ENCODE measurements at regions not wholly inside any gene's neighbourhood (a gene's known extent, or its start where the extent isn't known, plus 50 kb on each side); places are given as distances from the start of the nearest gene placed in this dataset.

- intact Hi-C loops (cut with micrococcal nuclease; ENCODE audit: unreplicated experiment), result no loop called here
- H3K4me2 ChIP-seq, result peak overlapping the region; percentile 42
Measured at GRCh38 chr13:97133955-97134354, 88.2 kb upstream of the MBNL2 start.

DNA sequence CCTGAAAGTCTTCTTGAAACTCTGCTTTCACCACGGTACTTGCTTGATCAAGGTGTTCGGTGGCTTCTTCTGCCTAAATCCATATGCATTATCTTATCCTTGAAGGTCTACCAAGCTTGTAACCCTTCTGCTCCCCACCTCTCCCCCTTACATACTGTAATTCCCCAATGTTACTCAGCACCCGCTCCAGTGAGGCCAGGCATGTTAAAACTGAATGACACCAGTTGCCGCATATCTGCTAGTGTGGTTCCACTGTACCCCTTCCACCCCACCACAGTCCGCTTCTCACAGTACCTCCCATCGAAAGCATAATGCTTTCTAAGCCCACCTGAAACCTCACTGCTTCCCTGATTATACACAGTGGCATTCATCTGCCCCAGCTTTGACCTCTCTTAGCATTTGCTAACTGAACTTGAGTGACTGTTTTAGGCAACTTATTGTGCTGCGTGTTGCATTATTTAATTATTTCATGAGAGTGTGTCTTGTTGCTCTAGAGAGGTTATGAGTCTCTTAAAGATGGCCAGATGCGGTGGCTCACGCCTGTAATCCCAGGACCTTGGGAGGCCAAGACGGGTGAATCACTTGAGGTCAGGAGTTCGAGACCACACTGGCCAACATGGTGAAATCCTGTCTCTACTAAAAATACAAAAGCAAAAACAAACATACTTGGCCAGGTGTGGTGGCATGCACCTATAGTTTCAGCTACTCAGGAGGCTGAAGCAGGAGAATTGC is 87.6 kb upstream of the MBNL2 start:
- H3K36me3 ChIP-seq (ENCODE audit: low read depth), result no peaks in the 10 kb centered on the region
- H3K4me2 ChIP-seq, result peak overlapping the region; percentile 42
- peak overlapping the region; percentile 32 for H3K27ac ChIP-seq
- no TSS peak for BruUV-seq (replicated peaks)
- H3K27me3 ChIP-seq (ENCODE audit: insufficient read depth, low read depth), result no peaks in the 10 kb centered on the region
- H3F3A ChIP-seq (ENCODE audit: insufficient read depth, low read depth), result peaks cover 13% of the 10 kb centered on the region; the same call in 1 of the 2 replicates
- no peaks in the 10 kb centered on the region for H3K9me3 ChIP-seq (ENCODE audit: insufficient read depth, low read depth)
- ChIA-PET POLR2A (ENCODE audit: unreplicated experiment) (interaction anchor here (0.6 kb wide), 1 partner anchor 226 kb away, joined by 3 read pairs; no protein-coding TSS in a partner anchor), CTCF (no interaction called here)
- no peaks in the 10 kb centered on the region for H3K9me2 ChIP-seq (ENCODE audit: insufficient read depth)
- no peaks in the 10 kb centered on the region for H3K79me2 ChIP-seq (ENCODE audit: low read depth)
- H3K4me3 ChIP-seq, result no peak overlapping the region
- intact Hi-C loops (cut with micrococcal nuclease; ENCODE audit: unreplicated experiment), result no loop called here
- no peak overlapping the region for H2AFZ ChIP-seq
- TF ChIP-seq, protein P1, sequence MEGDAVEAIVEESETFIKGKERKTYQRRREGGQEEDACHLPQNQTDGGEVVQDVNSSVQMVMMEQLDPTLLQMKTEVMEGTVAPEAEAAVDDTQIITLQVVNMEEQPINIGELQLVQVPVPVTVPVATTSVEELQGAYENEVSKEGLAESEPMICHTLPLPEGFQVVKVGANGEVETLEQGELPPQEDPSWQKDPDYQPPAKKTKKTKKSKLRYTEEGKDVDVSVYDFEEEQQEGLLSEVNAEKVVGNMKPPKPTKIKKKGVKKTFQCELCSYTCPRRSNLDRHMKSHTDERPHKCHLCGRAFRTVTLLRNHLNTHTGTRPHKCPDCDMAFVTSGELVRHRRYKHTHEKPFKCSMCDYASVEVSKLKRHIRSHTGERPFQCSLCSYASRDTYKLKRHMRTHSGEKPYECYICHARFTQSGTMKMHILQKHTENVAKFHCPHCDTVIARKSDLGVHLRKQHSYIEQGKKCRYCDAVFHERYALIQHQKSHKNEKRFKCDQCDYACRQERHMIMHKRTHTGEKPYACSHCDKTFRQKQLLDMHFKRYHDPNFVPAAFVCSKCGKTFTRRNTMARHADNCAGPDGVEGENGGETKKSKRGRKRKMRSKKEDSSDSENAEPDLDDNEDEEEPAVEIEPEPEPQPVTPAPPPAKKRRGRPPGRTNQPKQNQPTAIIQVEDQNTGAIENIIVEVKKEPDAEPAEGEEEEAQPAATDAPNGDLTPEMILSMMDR (conservative IDR thresholded peaks at IDR 0.05), result no peak
- TF ChIP-seq EZH2 (IDR thresholded peaks at IDR 0.05; ENCODE audit: low read depth), result no peak
- DNase-seq, result peak in 1 of 2 experiments; percentile 72
- H3K4me1 ChIP-seq (replicated peaks; ENCODE audit: insufficient read depth), result peaks cover 31% of the 10 kb centered on the region
- no peaks in the 10 kb centered on the region for H4K20me1 ChIP-seq (ENCODE audit: insufficient read depth)

More at GRCh38 chr13:97133955-97134354, 88.2 kb upstream of the MBNL2 start:
- Histone ChIP-seq H3K79me2 (ENCODE audit: low read depth) (no peaks in the 10 kb centered on the region), H3K9me3 (ENCODE audit: insufficient read depth, low read depth) (no peaks in the 10 kb centered on the region), H3K36me3 (ENCODE audit: low read depth) (no peaks in the 10 kb centered on the region), H3F3A (ENCODE audit: insufficient read depth, low read depth) (peaks cover 13% of the 10 kb centered on the region; the same call in 1 of the 2 replicates), H3K4me1 (replicated peaks; ENCODE audit: insufficient read depth) (peaks cover 25% of the 10 kb centered on the region), H3K27me3 (ENCODE audit: insufficient read depth, low read depth) (no peaks in the 10 kb centered on the region), H3K4me3 (no peak overlapping the region), H3K27ac (peak overlapping the region; percentile 32), H4K20me1 (ENCODE audit: insufficient read depth) (no peaks in the 10 kb centered on the region), H2AFZ (no peak overlapping the region), H3K9me2 (ENCODE audit: insufficient read depth) (no peaks in the 10 kb centered on the region)
- BruUV-seq (replicated peaks), result no TSS peak
- ChIA-PET POLR2A (ENCODE audit: unreplicated experiment) (interaction anchor here (0.6 kb wide), 1 partner anchor 226 kb away, joined by 3 read pairs; no protein-coding TSS in a partner anchor), CTCF (no interaction called here)
- TF ChIP-seq, protein P1 (conservative IDR thresholded peaks at IDR 0.05), result no peak
- TF ChIP-seq EZH2 (IDR thresholded peaks at IDR 0.05; ENCODE audit: low read depth), result no peak
- DNase-seq, result peak; percentile 33 to 92

- peaks cover 45% of the 10 kb centered on the region for H3K4me1 ChIP-seq (replicated peaks; ENCODE audit: insufficient read depth)
- H3F3A ChIP-seq (ENCODE audit: insufficient read depth, low read depth), result peaks cover 17% of the 10 kb centered on the region; the same call in 1 of the 2 replicates
- no peak overlapping the region for H3K4me3 ChIP-seq
- TF ChIP-seq, protein P1 (conservative IDR thresholded peaks at IDR 0.05), result no peak
- no peak for TF ChIP-seq EZH2 (IDR thresholded peaks at IDR 0.05; ENCODE audit: low read depth)
- DNase-seq, result peak in 1 of 2 experiments; percentile 1
- H3K27ac ChIP-seq, result no peak overlapping the region
- BruUV-seq (replicated peaks), result no TSS peak
- CTCF ChIA-PET, result no interaction called here
- H3K36me3 ChIP-seq (ENCODE audit: low read depth), result no peaks in the 10 kb centered on the region
- POLR2A ChIA-PET (ENCODE audit: unreplicated experiment), result interaction anchor here (0.5 kb wide), 1 partner anchor 122 kb away, joined by 4 read pairs; no protein-coding TSS in a partner anchor
- H2AFZ ChIP-seq, result no peak overlapping the region
- no peaks in the 10 kb centered on the region for H3K9me3 ChIP-seq (ENCODE audit: insufficient read depth, low read depth)
- H3K9me2 ChIP-seq (ENCODE audit: insufficient read depth), result no peaks in the 10 kb centered on the region
- no peaks in the 10 kb centered on the region for H3K27me3 ChIP-seq (ENCODE audit: insufficient read depth, low read depth)
- H3K79me2 ChIP-seq (ENCODE audit: low read depth), result no peaks in the 10 kb centered on the region
- H3K4me2 ChIP-seq, result no peak overlapping the region
- no peaks in the 10 kb centered on the region for H4K20me1 ChIP-seq (ENCODE audit: insufficient read depth)
- intact Hi-C loops (cut with micrococcal nuclease; ENCODE audit: unreplicated experiment), result no loop called here
Measured at GRCh38 chr13:97135883-97136282, 86.2 kb upstream of the MBNL2 start.

Data from PC-9 (cell line).